ENCODE measurements at regions not wholly inside any gene's neighbourhood (a gene's known extent, or its start where the extent isn't known, plus 50 kb on each side); places are given as distances from the start of the nearest gene placed in this dataset.
"Not testable (repeated sequence)": the region's sequence is repeated elsewhere in the genome, so short reads cannot be mapped to it uniquely, and the experiment has no call there.

- ChIA-PET CTCF (interaction anchor here (0.6 kb wide), 1 partner anchor 228 kb away, joined by 8 read pairs; no protein-coding TSS in a partner anchor), POLR2A (no interaction called here)
- Mint-ChIP-seq H3K4me3 (no peak overlapping the region), H3K27me3 (peaks cover 10% of the 10 kb centered on the region), H3K4me1 (no peaks in the 10 kb centered on the region), H3K27ac (no peak overlapping the region), H3K9me3 (no peaks in the 10 kb centered on the region), H3K36me3 (ENCODE audit: low read depth) (no peaks in the 10 kb centered on the region)
- no peak for DNase-seq
Observed at GRCh38 chr4:10253765-10254164, 137.2 kb upstream of the WDR1 start.

GRCh38 chr4:10245751-10246150 is 129.2 kb upstream of the WDR1 start:
- peaks cover 11% of the 10 kb centered on the region for H3K27me3 Mint-ChIP-seq
- H3K4me1 Mint-ChIP-seq = no peaks in the 10 kb centered on the region
- H3K27ac Mint-ChIP-seq = no peak overlapping the region
- ChIA-PET POLR2A (no interaction called here), CTCF (no interaction called here)
- no peak overlapping the region for H3K4me3 Mint-ChIP-seq
- no peaks in the 10 kb centered on the region for H3K9me3 Mint-ChIP-seq
- no peak for DNase-seq
- no peaks in the 10 kb centered on the region for H3K36me3 Mint-ChIP-seq (ENCODE audit: low read depth)

GRCh38 chr4:10243856-10244255 is 127.3 kb upstream of the WDR1 start:
- POLR2A ChIA-PET = no interaction called here
- Mint-ChIP-seq H3K4me3 (no peak overlapping the region), H3K4me1 (no peaks in the 10 kb centered on the region), H3K27me3 (peaks cover 6% of the 10 kb centered on the region), H3K9me3 (no peaks in the 10 kb centered on the region), H3K36me3 (ENCODE audit: low read depth) (no peaks in the 10 kb centered on the region), H3K27ac (no peak overlapping the region)
- DNase-seq = no peak
- CTCF ChIA-PET = no interaction called here

- no peak for DNase-seq
- Mint-ChIP-seq H3K27ac (no peak overlapping the region), H3K4me1 (no peaks in the 10 kb centered on the region), H3K27me3 (peaks cover 6% of the 10 kb centered on the region), H3K36me3 (ENCODE audit: low read depth) (no peaks in the 10 kb centered on the region), H3K4me3 (no peak overlapping the region), H3K9me3 (no peaks in the 10 kb centered on the region)
- ChIA-PET CTCF (no interaction called here), POLR2A (no interaction called here)
Observed at GRCh38 chr4:10240691-10241090, 124.1 kb upstream of the WDR1 start.

GRCh38 chr4:10239982-10240654 is 123.5 kb upstream of the WDR1 start:
- no peaks in the 10 kb centered on the region for H3K9me3 Mint-ChIP-seq
- CTCF ChIA-PET = interaction anchor here (1.7 kb wide), 1 partner anchor 82 kb away, joined by 4 read pairs; no protein-coding TSS in a partner anchor
- no peak overlapping the region for H3K27ac Mint-ChIP-seq
- peaks cover 6% of the 10 kb centered on the region for H3K27me3 Mint-ChIP-seq
- H3K4me1 Mint-ChIP-seq = no peaks in the 10 kb centered on the region
- H3K4me3 Mint-ChIP-seq = no peak overlapping the region
- POLR2A ChIA-PET = no interaction called here
- DNase-seq = no peak
- H3K36me3 Mint-ChIP-seq (ENCODE audit: low read depth) = no peaks in the 10 kb centered on the region

GRCh38 chr4:10237131-10237530 is 120.5 kb upstream of the WDR1 start:
- CTCF ChIA-PET = no interaction called here
- Mint-ChIP-seq H3K9me3 (no peaks in the 10 kb centered on the region), H3K36me3 (ENCODE audit: low read depth) (no peaks in the 10 kb centered on the region), H3K4me3 (no peak overlapping the region), H3K27me3 (peaks cover 5% of the 10 kb centered on the region), H3K4me1 (no peaks in the 10 kb centered on the region), H3K27ac (no peak overlapping the region)
- DNase-seq = no peak
- POLR2A ChIA-PET = no interaction called here

GRCh38 chr4:10232114-10232513 is 115.5 kb upstream of the WDR1 start:
- H3K4me1 Mint-ChIP-seq = no peaks in the 10 kb centered on the region

GRCh38 chr4:10226756-10227155 is 110.2 kb upstream of the WDR1 start:
- H3K27me3 Mint-ChIP-seq = no peaks in the 10 kb centered on the region
- no peaks in the 10 kb centered on the region for H3K4me1 Mint-ChIP-seq
- POLR2A ChIA-PET = no interaction called here
- DNase-seq = no peak
- H3K9me3 Mint-ChIP-seq = no peaks in the 10 kb centered on the region
- no peak overlapping the region for H3K27ac Mint-ChIP-seq
- CTCF ChIA-PET = no interaction called here
- H3K4me3 Mint-ChIP-seq = no peak overlapping the region
- no peaks in the 10 kb centered on the region for H3K36me3 Mint-ChIP-seq (ENCODE audit: low read depth)

More at GRCh38 chr4:10232114-10232513, 115.5 kb upstream of the WDR1 start:
- Mint-ChIP-seq H3K27me3 (no peaks in the 10 kb centered on the region), H3K9me3 (no peaks in the 10 kb centered on the region), H3K4me3 (no peak overlapping the region), H3K27ac (no peak overlapping the region), H3K36me3 (ENCODE audit: low read depth) (no peaks in the 10 kb centered on the region)
- CTCF ChIA-PET = no interaction called here
- POLR2A ChIA-PET = no interaction called here
- no peak for DNase-seq

- DNase-seq = no peak
- ChIA-PET CTCF (no interaction called here), POLR2A (no interaction called here)
- Mint-ChIP-seq H3K27me3 (no peaks in the 10 kb centered on the region), H3K4me1 (no peaks in the 10 kb centered on the region), H3K4me3 (no peak overlapping the region), H3K9me3 (no peaks in the 10 kb centered on the region), H3K36me3 (ENCODE audit: low read depth) (no peaks in the 10 kb centered on the region), H3K27ac (no peak overlapping the region)
Observed at GRCh38 chr4:10225096-10225495, 108.5 kb upstream of the WDR1 start.

GRCh38 chr4:10223782-10224181 is 107.2 kb upstream of the WDR1 start:
- Mint-ChIP-seq H3K4me1 (no peaks in the 10 kb centered on the region), H3K36me3 (ENCODE audit: low read depth) (no peaks in the 10 kb centered on the region), H3K27ac (no peak overlapping the region), H3K4me3 (no peak overlapping the region), H3K9me3 (no peaks in the 10 kb centered on the region), H3K27me3 (no peaks in the 10 kb centered on the region)
- no peak for DNase-seq
- POLR2A ChIA-PET = no interaction called here
- CTCF ChIA-PET = no interaction called here

- DNase-seq; H3K27me3 Mint-ChIP-seq; CTCF ChIA-PET; H3K36me3 Mint-ChIP-seq (ENCODE audit: low read depth); H3K4me3 Mint-ChIP-seq; H3K27ac Mint-ChIP-seq; H3K4me1 Mint-ChIP-seq; H3K9me3 Mint-ChIP-seq; POLR2A ChIA-PET: not testable (repeated sequence)
Observed at GRCh38 chr4:10213481-10213880, 96.9 kb upstream of the WDR1 start.

- no peak for DNase-seq
- POLR2A ChIA-PET = no interaction called here
- no peaks in the 10 kb centered on the region for H3K36me3 Mint-ChIP-seq (ENCODE audit: low read depth)
- peaks cover 4% of the 10 kb centered on the region for H3K27me3 Mint-ChIP-seq
- no peak overlapping the region for H3K4me3 Mint-ChIP-seq
- CTCF ChIA-PET = no interaction called here
- no peaks in the 10 kb centered on the region for H3K4me1 Mint-ChIP-seq
- no peak overlapping the region for H3K27ac Mint-ChIP-seq
- no peaks in the 10 kb centered on the region for H3K9me3 Mint-ChIP-seq
Observed at GRCh38 chr4:10212901-10213300, 96.3 kb upstream of the WDR1 start.

GRCh38 chr4:10212400-10212799 is 95.8 kb upstream of the WDR1 start:
- POLR2A ChIA-PET = no interaction called here
- CTCF ChIA-PET = no interaction called here
- peaks cover 4% of the 10 kb centered on the region for H3K27me3 Mint-ChIP-seq
- no peak overlapping the region for H3K4me3 Mint-ChIP-seq
- H3K9me3 Mint-ChIP-seq = no peaks in the 10 kb centered on the region
- no peaks in the 10 kb centered on the region for H3K4me1 Mint-ChIP-seq
- no peaks in the 10 kb centered on the region for H3K36me3 Mint-ChIP-seq (ENCODE audit: low read depth)
- DNase-seq = no peak
- H3K27ac Mint-ChIP-seq = no peak overlapping the region

GRCh38 chr4:10207116-10207515 is 90.5 kb upstream of the WDR1 start:
- Mint-ChIP-seq H3K36me3 (ENCODE audit: low read depth) (no peaks in the 10 kb centered on the region), H3K27me3 (peaks cover 6% of the 10 kb centered on the region), H3K27ac (no peak overlapping the region), H3K4me3 (no peak overlapping the region), H3K9me3 (no peaks in the 10 kb centered on the region), H3K4me1 (no peaks in the 10 kb centered on the region)
- ChIA-PET CTCF (no interaction called here), POLR2A (no interaction called here)
- no peak for DNase-seq

GRCh38 chr4:10205223-10205622 is 88.6 kb upstream of the WDR1 start:
- H3K36me3 Mint-ChIP-seq (ENCODE audit: low read depth) = no peaks in the 10 kb centered on the region
- no peak overlapping the region for H3K4me3 Mint-ChIP-seq
- no peak overlapping the region for H3K27ac Mint-ChIP-seq
- ChIA-PET CTCF (no interaction called here), POLR2A (no interaction called here)
- H3K9me3 Mint-ChIP-seq = no peaks in the 10 kb centered on the region
- H3K4me1 Mint-ChIP-seq = no peaks in the 10 kb centered on the region
- H3K27me3 Mint-ChIP-seq = peaks cover 6% of the 10 kb centered on the region
- DNase-seq = no peak

All from activated CD4-positive, alpha-beta memory T cell treated with anti-CD3 and anti-CD28 coated beads, Interleukin-2, amount 10 ng/mL, durations not matched to agents 7 days and 5 days (primary cell).